H1 (cell line): ENCODE measurements at regions not wholly inside any gene's neighbourhood (a gene's known extent, or its start where the extent isn't known, plus 50 kb on each side); places are given as distances from the start of the nearest gene placed in this dataset.

Experiments used
- CTCF ChIA-PET: fragments of 300-600 bp; sonication (Branson Sonifier 250); formaldehyde crosslinking; loops from one replicate; lab custom pipeline; 2021; ENCODE audit not compliant: partially characterized antibody; lab: Charles Lee
- POLR2A ChIA-PET: fragments of 300-600 bp; sonication (Branson Sonifier 250); formaldehyde crosslinking; loops from one replicate; lab custom pipeline; 2021; ENCODE audit warnings: inconsistent platforms; ENCODE audit not compliant: partially characterized antibody; lab: Charles Lee
- DNase-seq, 2 experiments: peaks; one replicate each; pipeline versions ENCODE4 v3.0.0 to v3.0.0-alpha.2; 2010 to 2022; ENCODE audit warnings: low spot score in 2 of 2, low read depth in 1 of 2, mixed read lengths in 1 of 2
- FAIRE-seq: peaks from 2 replicates; lab custom pipeline; 2011; peaks lifted over from hg19 to GRCh38; lab: Jason Lieb, UNC
- H2AFZ ChIP-seq: 2 replicates; pipeline ENCODE4 v1.8.1; 2012; ENCODE audit warnings: low read length, inconsistent platforms
- H2AK5ac ChIP-seq: 2 replicates; pipeline ENCODE4 v1.6.1; 2013; ENCODE audit warnings: low read depth, low read length
- H2BK120ac ChIP-seq: replicated peaks from 2 replicates; pipeline ENCODE3; 2013; ENCODE audit warnings: low read depth, low read length, inconsistent platforms
- H2BK12ac ChIP-seq: 2 replicates; pipeline ENCODE4 v1.6.1; 2013; ENCODE audit warnings: low read depth, low read length
- H2BK15ac ChIP-seq: 2 replicates; pipeline ENCODE4 v1.6.1; 2013; ENCODE audit warnings: low read length
- H2BK20ac ChIP-seq: 2 replicates; pipeline ENCODE4 v1.6.1; 2013; ENCODE audit warnings: low read length
- H2BK5ac ChIP-seq: 2 replicates; pipeline ENCODE4 v1.6.1; 2013; ENCODE audit warnings: low read depth, low read length
- H3K14ac ChIP-seq: 2 replicates; pipeline ENCODE4 v1.6.1; 2013; ENCODE audit warnings: inconsistent platforms; ENCODE audit not compliant: insufficient read length
- H3K18ac ChIP-seq: 2 replicates; pipeline ENCODE4 v1.6.1; 2013; ENCODE audit warnings: low read length; ENCODE audit errors: extremely low read depth
- H3K23ac ChIP-seq: 2 replicates; pipeline ENCODE4 v1.6.1; 2013; ENCODE audit warnings: inconsistent platforms; ENCODE audit not compliant: insufficient read length
- H3K23me2 ChIP-seq: 2 replicates; pipeline ENCODE4 v1.6.1; 2013; ENCODE audit warnings: low read depth, low read length
- H3K27ac ChIP-seq: 2 replicates; pipeline ENCODE4 v1.6.1; 2011; ENCODE audit warnings: low read depth, low read length, inconsistent platforms
- H3K27me3 ChIP-seq, 4 experiments: replicated peaks in 1 of 4; 1 replicate in 1 of 4; 2 replicates in 3 of 4; pipeline versions ENCODE4 v1.6.1 to v1.8.1; 2011 to 2013; ENCODE audit warnings: low read length in 3 of 4, mild to moderate bottlenecking in 3 of 4, inconsistent platforms in 2 of 4, mixed read lengths in 2 of 4, moderate library complexity in 1 of 4; ENCODE audit not compliant: control insufficient read depth in 3 of 4, insufficient read depth in 3 of 4; ENCODE audit errors: extremely low read depth in 1 of 4
- H3K36me3 ChIP-seq, 4 experiments: 2 replicates each; pipeline versions ENCODE4 v1.6.1 to v1.8.1; 2011 to 2013; ENCODE audit warnings: mild to moderate bottlenecking in 4 of 4, low read length in 3 of 4, moderate library complexity in 2 of 4, control low read depth in 1 of 4, inconsistent platforms in 1 of 4; ENCODE audit not compliant: insufficient read depth in 4 of 4, control insufficient read depth in 2 of 4
- H3K4ac ChIP-seq: replicated peaks from 2 replicates; pipeline ENCODE3; 2013; ENCODE audit warnings: low read length, low read depth, mixed read lengths, inconsistent platforms; ENCODE audit not compliant: insufficient read length
- H3K4me1 ChIP-seq, 4 experiments: replicated peaks in 1 of 4; 1 replicate in 1 of 4; 2 replicates in 3 of 4; pipeline versions ENCODE4 v1.6.1 to v1.8.1; 2011 to 2013; ENCODE audit warnings: low read length in 3 of 4, inconsistent platforms in 2 of 4, mixed read lengths in 1 of 4; ENCODE audit not compliant: insufficient read depth in 4 of 4, control insufficient read depth in 3 of 4
- H3K4me2 ChIP-seq, 2 experiments: 2 replicates each; pipeline versions ENCODE4 v1.6.1 to v1.8.1; 2011 to 2013; ENCODE audit warnings: low read depth in 2 of 2, low read length in 2 of 2, control low read depth in 1 of 2, inconsistent platforms in 1 of 2, mild to moderate bottlenecking in 1 of 2; ENCODE audit not compliant: insufficient read depth in 1 of 2
- H3K4me3 ChIP-seq, 4 experiments: fragments of 200-600, 300-600 bp in 1 of 4; sonication (generic), shearing (Covaris generic), sonication (Bioruptor Twin) in 1 of 4; 2 replicates each; pipeline versions ENCODE4 v1.5.1 to v1.8.1; 2011 to 2016; ENCODE audit warnings: low read length in 4 of 4, low read depth in 3 of 4, control low read depth in 2 of 4, inconsistent platforms in 2 of 4, mild to moderate bottlenecking in 2 of 4, mixed read lengths in 1 of 4, moderate library complexity in 1 of 4; ENCODE audit not compliant: insufficient read depth in 2 of 4; ENCODE audit errors: extremely low read depth in 1 of 4
- H3K56ac ChIP-seq: replicated peaks from 2 replicates; pipeline ENCODE3; 2013; ENCODE audit warnings: low read depth, mild to moderate bottlenecking, mixed read lengths, low read length, inconsistent platforms; ENCODE audit not compliant: insufficient read length
- H3K79me1 ChIP-seq: 2 replicates; pipeline ENCODE4 v1.6.1; 2013; ENCODE audit warnings: low read depth, low read length, control low read depth
- H3K79me2 ChIP-seq, 2 experiments: 2 replicates each; pipeline versions ENCODE4 v1.6.1 to v1.8.1; 2012 to 2013; ENCODE audit warnings: low read length in 2 of 2, mild to moderate bottlenecking in 2 of 2, inconsistent platforms in 1 of 2; ENCODE audit not compliant: insufficient read depth in 2 of 2, control insufficient read depth in 1 of 2
- H3K9ac ChIP-seq, 4 experiments: replicated peaks in 1 of 4; 1 replicate in 1 of 4; 2 replicates in 3 of 4; pipeline versions ENCODE4 v1.6.1 to v1.8.1; 2011 to 2013; ENCODE audit warnings: low read depth in 3 of 4, low read length in 3 of 4, control low read depth in 2 of 4, mild to moderate bottlenecking in 2 of 4, moderate library complexity in 2 of 4, inconsistent platforms in 1 of 4; ENCODE audit errors: extremely low read depth in 1 of 4
- H3K9me3 ChIP-seq, 2 experiments: 2 replicates each; pipeline versions ENCODE4 v1.6.1 to v1.8.1; 2012 to 2013; ENCODE audit warnings: mild to moderate bottlenecking in 2 of 2, moderate library complexity in 2 of 2, control low read depth in 1 of 2, inconsistent platforms in 1 of 2, low read depth in 1 of 2, low read length in 1 of 2, mixed read lengths in 1 of 2; ENCODE audit not compliant: insufficient read depth in 2 of 2
- H4K20me1 ChIP-seq, 2 experiments: replicated peaks in 1 of 2; 2 replicates each; pipeline versions ENCODE3 to v1.8.1; 2011 to 2013; ENCODE audit warnings: inconsistent platforms in 2 of 2, low read length in 2 of 2, mild to moderate bottlenecking in 1 of 2; ENCODE audit not compliant: insufficient read depth in 2 of 2, control insufficient read depth in 1 of 2
- H4K5ac ChIP-seq: 2 replicates; pipeline ENCODE4 v1.6.1; 2013; ENCODE audit warnings: low read length, low read depth, mixed read lengths, inconsistent platforms; ENCODE audit not compliant: insufficient read length
- H4K8ac ChIP-seq: 2 replicates; pipeline ENCODE4 v1.8.0; 2013; ENCODE audit warnings: mild to moderate bottlenecking, moderate library complexity, low read length, inconsistent platforms; ENCODE audit not compliant: insufficient read depth; ENCODE audit errors: extremely low read depth
- H4K91ac ChIP-seq: replicated peaks from 2 replicates; pipeline ENCODE3; 2013; ENCODE audit warnings: low read length, mixed read lengths, inconsistent platforms; ENCODE audit not compliant: insufficient read length
- KDM1A ChIP-seq: fragments of 200-600, 300-600 bp; sonication (generic); IDR thresholded peaks from 2 replicates; pipeline ENCODE4 v1.7.1; 2016; ENCODE audit warnings: mild to moderate bottlenecking, low read length, borderline replicate concordance
- TBP ChIP-seq: IDR thresholded peaks from 2 replicates; pipeline ENCODE4 v1.6.1; 2011; ENCODE audit warnings: low read depth, low read length, improper control_type of control experiment
- WGBS, 2 experiments: shearing (Covaris generic) in 1 of 2; methylation state at CpG; one replicate each; pipeline versions ENCODE4 v1.1.6 to v1.1.7; 2013 to 2015; ENCODE audit warnings: low lambda C conversion rate in 2 of 2, mixed read lengths in 2 of 2, inconsistent platforms in 1 of 2, low coverage in 1 of 2, missing lambda C conversion rate in 1 of 2; ENCODE audit not compliant: insufficient replicate concordance in 2 of 2, insufficient coverage in 1 of 2, insufficient read length in 1 of 2; ENCODE audit errors: extremely low coverage in 1 of 2, missing lambda C conversion rate in 1 of 2; 5-methylcytosine and 5-hydroxymethylcytosine counted together

DNA sequence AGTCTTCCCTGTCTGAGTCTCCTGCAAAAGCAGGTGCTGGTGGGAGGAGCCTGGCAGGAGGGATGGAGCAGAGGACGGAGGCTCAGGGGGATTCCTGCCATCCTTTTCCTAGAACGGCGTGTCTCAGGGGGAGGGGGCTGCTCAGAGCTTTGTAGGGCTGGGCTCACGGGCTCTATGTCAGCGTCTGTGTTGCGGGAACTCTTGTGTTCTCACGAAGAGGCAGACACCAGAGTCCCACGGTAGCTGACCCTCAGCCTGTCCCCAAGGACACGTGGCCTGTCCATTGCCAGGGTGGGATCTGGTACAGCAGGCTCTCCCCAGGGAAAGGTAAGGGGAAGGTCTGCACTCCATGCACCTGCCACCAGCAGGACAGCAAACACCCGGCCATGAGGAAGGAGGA lies 1505.2 kb downstream of the TBC1D22A start:
- H3K56ac ChIP-seq: no peak overlapping the region
- H2AFZ ChIP-seq: no peak overlapping the region
- no peak overlapping the region for H2BK5ac ChIP-seq
- no peak overlapping the region; the same call in 1 of the 2 replicates for H3K18ac ChIP-seq
- no peak overlapping the region for H4K91ac ChIP-seq
- H3K27me3 ChIP-seq: no peaks in the 10 kb centered on the region; a peak in 1 of 7 replicates
- POLR2A ChIA-PET: no interaction called here
- DNase-seq (no peak), FAIRE-seq (no peak)
- H3K23ac ChIP-seq: no peak overlapping the region
- peaks cover 6% of the 10 kb centered on the region; the same call in 1 of the 2 replicates for H3K23me2 ChIP-seq
- H3K79me2 ChIP-seq: no peaks in the 10 kb centered on the region; a peak in 1 of 4 replicates
- no peak overlapping the region for H2AK5ac ChIP-seq
- no peak overlapping the region for H3K4me2 ChIP-seq
- H3K36me3 ChIP-seq: no peaks in the 10 kb centered on the region
- H2BK15ac ChIP-seq: 0 out of 2 replicates have a peak overlapping the region, but pooled peaks have one; percentile 72
- H3K14ac ChIP-seq: no peak overlapping the region
- WGBS, 2 experiments: 74% methylated on average over 10 of the region's 10 CpGs; no CpG with 5 or more reads in 1 of the 2 experiments
- no peak overlapping the region for H3K27ac ChIP-seq
- no peak overlapping the region for H4K5ac ChIP-seq
- no peak overlapping the region for H3K4ac ChIP-seq
- H3K4me1 ChIP-seq: 0 out of 7 replicates have a peak, but pooled peaks cover 0 to 3% (median 0%) of the 10 kb centered on the region in 4 experiments
- H4K20me1 ChIP-seq: peaks cover 0 to 6% of the 10 kb centered on the region in 2 experiments
- H2BK120ac ChIP-seq: no peak overlapping the region
- H3K9me3 ChIP-seq: no peaks in the 10 kb centered on the region
- H2BK12ac ChIP-seq: no peak overlapping the region
- H2BK20ac ChIP-seq: no peak overlapping the region
- TF ChIP-seq KDM1A: no peak
- TF ChIP-seq TBP: no peak
- no peaks in the 10 kb centered on the region for H3K79me1 ChIP-seq
- CTCF ChIA-PET: interaction anchor here (0.6 to 1.5 kb wide), 3 partner anchors 12 to 368 kb away, joined by 3 read pairs; no protein-coding TSS in a partner anchor
- no peak overlapping the region for H3K4me3 ChIP-seq
- H4K8ac ChIP-seq: no peak overlapping the region
- no peak overlapping the region for H3K9ac ChIP-seq
